Heart right ventricle (tissue), 16 donors: ENCODE measurements at regions not wholly inside any gene's neighbourhood (a gene's known extent, or its start where the extent isn't known, plus 50 kb on each side); places are given as distances from the start of the nearest gene placed in this dataset.
A peak's percentile ranks its signal among the peaks of the same experiment; 100 is the strongest.

Source experiments
- ATAC-seq, 8 donors: fragments of 200-7000 bp; cut with Tn5 transposase; one replicate each; pipeline ENCODE4 v1.9.1; 2020; ENCODE audit warnings: mild to moderate bottlenecking in 8 of 8, moderate library complexity in 8 of 8, moderate number of reproducible peaks in 1 of 8
- DNase-seq, 2 donors: peaks; one replicate each; pipeline ENCODE4 v3.0.0-alpha.2; 2020
- H3K27ac ChIP-seq, 10 donors: fragments of 200-600 bp; sonication (generic) in 2 of 10; one replicate each; pipeline versions ENCODE4 v1.5.0 to v1.8.0; 2020 to 2022; ENCODE audit warnings: mild to moderate bottlenecking in 3 of 10
- H3K27me3 ChIP-seq, 7 donors: fragments of 200-600 bp; one replicate each; pipeline ENCODE4 v1.8.0; 2021 to 2022; ENCODE audit warnings: mild to moderate bottlenecking in 2 of 7
- H3K36me3 ChIP-seq, 9 donors: fragments of 200-600 bp; sonication (generic) in 1 of 9; one replicate each; pipeline versions ENCODE4 v1.5.0 to v1.8.0; 2020 to 2022; ENCODE audit warnings: mild to moderate bottlenecking in 2 of 9
- H3K4me1 ChIP-seq, 9 donors: fragments of 200-600 bp; sonication (generic) in 1 of 9; one replicate each; pipeline versions ENCODE4 v1.5.0 to v1.8.0; 2020 to 2022; ENCODE audit warnings: mild to moderate bottlenecking in 4 of 9
- H3K4me3 ChIP-seq, 10 donors: fragments of 200-600 bp; sonication (generic) in 2 of 10; one replicate each; pipeline versions ENCODE4 v1.5.0 to v1.8.0; 2020 to 2022; ENCODE audit warnings: mild to moderate bottlenecking in 7 of 10, moderate library complexity in 2 of 10
- H3K9me3 ChIP-seq, 11 donors: fragments of 200-600 bp in 10 of 11; sonication (generic) in 2 of 11; one replicate each; pipeline versions ENCODE4 v1.5.0 to v1.8.0; 2013 to 2022; ENCODE audit warnings: mild to moderate bottlenecking in 2 of 11, control low read depth in 1 of 11, moderate library complexity in 1 of 11
- CTCF ChIP-seq, 9 donors: fragments of 200-600 bp; sonication (generic) in 2 of 9; IDR thresholded peaks; one replicate each; pipeline versions ENCODE4 v1.5.0 to v1.8.0; 2021 to 2022; ENCODE audit warnings: antibody characterized with exemption in 9 of 9, mild to moderate bottlenecking in 5 of 9, moderate library complexity in 1 of 9
- WGBS, 2 donors: extraction: QIAGEN DNeasy Blood & Tissue Kit; methylation state at CpG; one replicate each; pipeline ENCODE4 v1.1.7; 2013; ENCODE audit warnings: inconsistent platforms in 1 of 2; 5-methylcytosine and 5-hydroxymethylcytosine counted together
- intact Hi-C, 10 donors: fragments of 100-400 bp; cut with DNase I; formaldehyde crosslinking; loops; one replicate each; pipeline versions ENCODE4 v1.11.1 to v1.14.2; 2022
- donor health status: Arrhythmogenic right ventricular cardiomyopathy.
- donor health status: ischemic (EF 13 %, LVEDD 7.1; RV severe dilation, severe dysfunction).
- donor health status: healthy with polysubstance abuse.
- donor health status: DM: no; HTN: yes; CAD: no.
- donor health status: DM: no; HTN: no; CAD: no.
- donor health status: ischemic (EF 25% LVEDD 6.9; RV normal size, moderate dysfunction).
- donor health status: ischemic (EF 25% LVEDD 5.7; RV mildly dilated, moderate dysfunction).
- donor health status: healthy.
- donor health status: DM: yes; HTN: yes; CAD: no.
- donor health status: Ischemic cardiomyopathy.
- donor health status: ischemic (EF 35%, LVEDD 5.7; RV mildly dilated, moderate dysfunction).
- donor health status: nonischemic (EF 11% LVEDD 7.7; RV severe dilation, severe dysfunction).
- donor health status: DM: yes; HTN: yes; CAD: no.
- donor health status: PGD.
- donor health status: ischemic (EF 29% LVEDD 5.4; RV normal size, mild dysfunction).
- donor health status: nonischemic (EF 23%, LVEDD 6.1; RV moderate dilation, normal function).

GRCh38 chr15:97504031-97504792 lies 456.3 kb upstream of the ARRDC4 start:
- Histone ChIP-seq H3K27me3 (no peaks in the 10 kb centered on the region), H3K4me3 (no peak overlapping the region), H3K4me1 (peaks cover 0 to 6% (median 0%) of the 10 kb centered on the region in 9 donors), H3K9me3 (no peaks in the 10 kb centered on the region), H3K27ac (no peak overlapping the region), H3K36me3 (no peaks in the 10 kb centered on the region)
- intact Hi-C loops: no loop called here
- TF ChIP-seq CTCF (IDR thresholded peaks at IDR 0.05): no peak
- WGBS, 2 donors: 40 to 64% methylated on average over 6 of the region's 6 CpGs
- ATAC-seq (no peak), DNase-seq (no peak)

- WGBS, 2 donors: 90 to 94% methylated on average over 2 of the region's 2 CpGs
- intact Hi-C loops: no loop called here
- TF ChIP-seq CTCF (IDR thresholded peaks at IDR 0.05): no peak
Observed at GRCh38 chr15:97517737-97518136, 442.8 kb upstream of the ARRDC4 start.

GRCh38 chr15:97520689-97521088 lies 439.8 kb upstream of the ARRDC4 start:
- ATAC-seq (peak in 2 of 8 donors; percentile 56 to 62), DNase-seq (no peak)
- WGBS, 2 donors: 40 to 43% methylated on average over 4 of the region's 4 CpGs
- Histone ChIP-seq H3K9me3 (no peaks in the 10 kb centered on the region), H3K27ac (peak overlapping the region in 8 of 10 donors; percentile 42 to 88 (median 83)), H3K4me3 (peak overlapping the region in 7 of 10 donors; percentile 30 to 53 (median 47)), H3K4me1 (peaks cover 0 to 19% (median 6%) of the 10 kb centered on the region in 9 donors), H3K36me3 (no peaks in the 10 kb centered on the region), H3K27me3 (no peaks in the 10 kb centered on the region)
- intact Hi-C loops: loop anchor here in 1 of 10 donors (1.0 kb wide), 1 partner anchor 13 kb away; no protein-coding TSS in a partner anchor
- no peak for TF ChIP-seq CTCF (IDR thresholded peaks at IDR 0.05)

More at GRCh38 chr15:97517737-97518136, 442.8 kb upstream of the ARRDC4 start:
- DNase-seq (no peak), ATAC-seq (no peak)
- H3K4me3 ChIP-seq: no peak overlapping the region
- peaks cover 0 to 5% (median 0%) of the 10 kb centered on the region in 11 donors for H3K9me3 ChIP-seq
- no peaks in the 10 kb centered on the region for H3K27me3 ChIP-seq
- H3K36me3 ChIP-seq: no peaks in the 10 kb centered on the region
- H3K27ac ChIP-seq: no peak overlapping the region
- H3K4me1 ChIP-seq: peaks cover 0 to 10% (median 6%) of the 10 kb centered on the region in 9 donors

GRCh38 chr15:97521381-97522285 lies 438.9 kb upstream of the ARRDC4 start:
- no peaks in the 10 kb centered on the region for H3K36me3 ChIP-seq
- peaks cover 0 to 24% (median 6%) of the 10 kb centered on the region in 9 donors for H3K4me1 ChIP-seq
- WGBS, 2 donors: 15 to 22% methylated on average over 21 of the region's 21 CpGs
- no peak for TF ChIP-seq CTCF (IDR thresholded peaks at IDR 0.05)
- peak overlapping the region; percentile 13 to 53 (median 42) for H3K4me3 ChIP-seq
- peak; percentile 82 to 98 (median 96) for ATAC-seq
- intact Hi-C loops: loop anchor here in 1 of 10 donors (1.0 kb wide), 1 partner anchor 14 kb away; no protein-coding TSS in a partner anchor
- H3K9me3 ChIP-seq: no peaks in the 10 kb centered on the region
- peak; percentile 45 to 80 for DNase-seq
- H3K27me3 ChIP-seq: no peaks in the 10 kb centered on the region
- peak overlapping the region; percentile 26 to 88 (median 78) for H3K27ac ChIP-seq
